ENCODE measurements at regions not wholly inside any gene's neighbourhood (a gene's known extent, or its start where the extent isn't known, plus 50 kb on each side); places are given as distances from the start of the nearest gene placed in this dataset.
"Not testable (repeated sequence)": the region's sequence is repeated elsewhere in the genome, so short reads cannot be mapped to it uniquely, and the experiment has no call there.

GRCh38 chr15:24557281-24557680, 118.3 kb upstream of the NPAP1 start:
- TF ChIP-seq CTCF, POLR2A (IDR thresholded peaks at IDR 0.05): not testable (repeated sequence)
